ENCODE measurements at regions not wholly inside any gene's neighbourhood (a gene's known extent, or its start where the extent isn't known, plus 50 kb on each side); places are given as distances from the start of the nearest gene placed in this dataset.

GRCh38 chr2:222076973-222077690 is 221.7 kb downstream of the PAX3 start:
- no peak for TF ChIP-seq POLR2AphosphoS5 (IDR thresholded peaks at IDR 0.05)
- TF ChIP-seq POLR2A (IDR thresholded peaks at IDR 0.05), result no peak
